HepG2 (cell line): ENCODE measurements at regions not wholly inside any gene's neighbourhood (a gene's known extent, or its start where the extent isn't known, plus 50 kb on each side); places are given as distances from the start of the nearest gene placed in this dataset.
A peak's percentile ranks its signal among the peaks of the same experiment; 100 is the strongest.

Experiments used
- CREB3 ChIP-seq: sonication (generic); formaldehyde crosslinking; IDR thresholded peaks from 2 replicates; pipeline ENCODE4 v1.5.0; 2020; ENCODE audit warnings: missing genetic modification reagents
- DPF2 ChIP-seq: sonication (generic); formaldehyde crosslinking; IDR thresholded peaks from 2 replicates; pipeline ENCODE4 v1.4.0; 2020; ENCODE audit warnings: mild to moderate bottlenecking, low read depth, missing genetic modification reagents, borderline replicate concordance
- ETV5 ChIP-seq: IDR thresholded peaks from 2 replicates; pipeline ENCODE4 v1.6.1; 2018; ENCODE audit warnings: missing biosample characterization, missing genetic modification reagents, inconsistent platforms, borderline replicate concordance
- GATA4 ChIP-seq: sonication (generic); IDR thresholded peaks from 2 replicates; pipeline ENCODE4 v1.6.1; 2016; ENCODE audit warnings: antibody characterized with exemption, low read depth, borderline replicate concordance
- GLI4 ChIP-seq: sonication (generic); formaldehyde crosslinking; IDR thresholded peaks from 2 replicates; pipeline ENCODE4 v1.5.1; 2020; ENCODE audit warnings: missing genetic modification reagents, mild to moderate bottlenecking, moderate library complexity, borderline replicate concordance
- HIVEP1 ChIP-seq: sonication (generic); formaldehyde crosslinking; IDR thresholded peaks from 2 replicates; pipeline ENCODE4 v1.4.0; 2020; ENCODE audit warnings: mild to moderate bottlenecking, missing genetic modification reagents
- HMGA1 ChIP-seq: sonication (generic); formaldehyde crosslinking; conservative IDR thresholded peaks from 2 replicates; pipeline ENCODE4 v1.4.0; 2020; ENCODE audit warnings: missing genetic modification reagents
- ISL2 ChIP-seq: sonication (generic); formaldehyde crosslinking; IDR thresholded peaks from 2 replicates; pipeline ENCODE4 v1.5.0; 2020; ENCODE audit warnings: missing genetic modification reagents
- NFIB ChIP-seq: sonication (generic); formaldehyde crosslinking; IDR thresholded peaks from 2 replicates; pipeline ENCODE4 v1.9.0; 2021; ENCODE audit warnings: missing genetic modification reagents, mild to moderate bottlenecking, borderline replicate concordance
- NFIC ChIP-seq: IDR thresholded peaks from 2 replicates; pipeline ENCODE4 v1.6.1; 2012; ENCODE audit warnings: mild to moderate bottlenecking, low read length, inconsistent platforms
- NR1H2 ChIP-seq: sonication (generic); formaldehyde crosslinking; IDR thresholded peaks from 2 replicates; pipeline ENCODE4 v1.8.1; 2022; ENCODE audit warnings: low read depth, missing genetic modification reagents, borderline replicate concordance
- PLSCR1 ChIP-seq: sonication (generic); formaldehyde crosslinking; IDR thresholded peaks from 2 replicates; pipeline ENCODE4 v1.5.0; 2020; ENCODE audit warnings: missing genetic modification reagents, mild to moderate bottlenecking, borderline replicate concordance
- SMARCE1 ChIP-seq: fragments of 450-650 bp; IDR thresholded peaks from 2 replicates; pipeline ENCODE4 v1.6.1; 2017; ENCODE audit warnings: borderline replicate concordance
- SOX6 ChIP-seq, 2 experiments: fragments of 450-650 bp in 1 of 2; sonication (generic) in 1 of 2; formaldehyde crosslinking in 1 of 2; IDR thresholded peaks; 2 replicates each; pipeline versions ENCODE4 v1.4.0 to v1.6.1; 2017 to 2020; ENCODE audit warnings: antibody characterized with exemption in 1 of 2, mild to moderate bottlenecking in 1 of 2, missing genetic modification reagents in 1 of 2
- THAP11 ChIP-seq: IDR thresholded peaks from 2 replicates; pipeline ENCODE4 v1.6.1; 2016; ENCODE audit warnings: missing biosample characterization, missing genetic modification reagents
- THYN1 ChIP-seq: sonication (generic); formaldehyde crosslinking; IDR thresholded peaks from 2 replicates; pipeline ENCODE4 v1.8.1; 2023; ENCODE audit warnings: low read depth, mild to moderate bottlenecking, moderate library complexity, missing genetic modification reagents, borderline replicate concordance
- ZFP90 ChIP-seq: sonication (generic); formaldehyde crosslinking; IDR thresholded peaks from 2 replicates; pipeline ENCODE4 v1.8.0; 2022; ENCODE audit warnings: missing genetic modification reagents, mild to moderate bottlenecking, inconsistent platforms, borderline replicate concordance
- ZFP91 ChIP-seq: sonication (generic); formaldehyde crosslinking; IDR thresholded peaks from 2 replicates; pipeline ENCODE4 v1.9.0; 2022; ENCODE audit warnings: missing genetic modification reagents, mild to moderate bottlenecking, borderline replicate concordance
- ZNF230 ChIP-seq: sonication (generic); formaldehyde crosslinking; IDR thresholded peaks from 2 replicates; pipeline ENCODE4 v1.4.0; 2020; ENCODE audit warnings: mild to moderate bottlenecking, missing genetic modification reagents
- ZNF292 ChIP-seq: sonication (generic); formaldehyde crosslinking; IDR thresholded peaks from 2 replicates; pipeline ENCODE4 v1.8.1; 2022; ENCODE audit warnings: mild to moderate bottlenecking, low read depth, missing genetic modification reagents, borderline replicate concordance
- ZNF383 ChIP-seq: sonication (generic); formaldehyde crosslinking; IDR thresholded peaks from 2 replicates; pipeline ENCODE4 v1.4.0; 2020; ENCODE audit warnings: missing genetic modification reagents, mild to moderate bottlenecking, borderline replicate concordance
- ZNF770 ChIP-seq: sonication (generic); formaldehyde crosslinking; IDR thresholded peaks from 2 replicates; pipeline ENCODE4 v1.5.0; 2020; ENCODE audit warnings: mild to moderate bottlenecking, missing genetic modification reagents
- ZNF772 ChIP-seq: sonication (generic); formaldehyde crosslinking; IDR thresholded peaks from 2 replicates; pipeline ENCODE4 v1.5.0; 2020; ENCODE audit warnings: mild to moderate bottlenecking, missing genetic modification reagents
- ZSCAN22 ChIP-seq: sonication (generic); formaldehyde crosslinking; IDR thresholded peaks from 2 replicates; pipeline ENCODE4 v1.4.0; 2020; ENCODE audit warnings: mild to moderate bottlenecking, missing genetic modification reagents

- TF ChIP-seq ZNF770 (CRISPR knock-in tag) (0 out of 2 replicates have a peak, but pooled peaks have one; percentile 33), NFIC (no peak), ETV5 (CRISPR knock-in tag) (peak; percentile 21; the same call in 1 of the 2 replicates), ZNF772 (CRISPR knock-in tag) (no peak), GLI4 (CRISPR knock-in tag) (no peak), GATA4 (peak; percentile 46; the same call in 1 of the 2 replicates), THYN1 (CRISPR knock-in tag) (no peak), ZNF230 (CRISPR knock-in tag) (no peak), DPF2 (CRISPR knock-in tag) (no peak), NR1H2 (CRISPR knock-in tag) (no peak), ZFP90 (CRISPR knock-in tag) (no peak), ISL2 (CRISPR knock-in tag) (peak; percentile 35; the same call in 1 of the 2 replicates), THAP11 (CRISPR knock-in tag) (0 out of 2 replicates have a peak, but pooled peaks have one; percentile 15), SMARCE1 (no peak), NFIB (CRISPR knock-in tag) (no peak), ZFP91 (no peak), ZNF292 (CRISPR knock-in tag) (peak; percentile 51; the same call in 1 of the 2 replicates), CREB3 (CRISPR knock-in tag) (no peak), SOX6 (IDR thresholded peaks at IDR 0.05) (no peak), SOX6 (CRISPR knock-in tag; IDR thresholded peaks at IDR 0.05) (peak; percentile 78), ZNF383 (CRISPR knock-in tag) (no peak), ZSCAN22 (CRISPR knock-in tag) (no peak), HIVEP1 (CRISPR knock-in tag) (no peak), PLSCR1 (CRISPR knock-in tag) (no peak), HMGA1 (CRISPR knock-in tag) (no peak)
These were observed 130.7 kb downstream of the BAMBI start (continued) for GRCh38 chr10:28807760-28808613.
